HepG2 (cell line): ENCODE measurements at regions not wholly inside any gene's neighbourhood (a gene's known extent, or its start where the extent isn't known, plus 50 kb on each side); places are given as distances from the start of the nearest gene placed in this dataset.

ENCODE experiments used
- ATAC-seq: fragments of 200-7000 bp; cut with Tn5 transposase; 3 replicates; pipeline ENCODE4 v1.9.1; 2020; ENCODE audit warnings: mild to moderate bottlenecking, moderate library complexity
- BruUV-seq: library from RNA; stranded (reverse); fragments of 400-500 nt; replicated peaks from 2 replicates; lab custom pipeline; 2021; lab: Mats Ljungman, UMichigan
- CTCF ChIA-PET: fragments of 300-600 bp; formaldehyde crosslinking; extraction: SDS; loops from one replicate; lab custom pipeline; 2021; ENCODE audit warnings: low total read pairs, inconsistent platforms, low intra/inter-chr PET ratio; lab: Yijun Ruan, JAX
- POLR2A ChIA-PET: fragments of 350-600 bp; sonication (Branson Sonifier 250); formaldehyde crosslinking; loops from one replicate; lab custom pipeline; 2020; ENCODE audit warnings: antibody characterized with exemption, inconsistent platforms; lab: Yijun Ruan, JAX
- DNase-seq: peaks from one replicate; pipeline ENCODE4 v3.0.0-alpha.2; 2015; ENCODE audit warnings: low spot score
- FAIRE-seq: peaks from 3 replicates; lab custom pipeline; 2011; peaks lifted over from hg19 to GRCh38; lab: Jason Lieb, UNC
- H2AFZ ChIP-seq: one replicate; pipeline ENCODE4 v1.6.1; 2011; ENCODE audit warnings: low read length, inconsistent platforms
- H3K27ac ChIP-seq: fragments of 300-600 bp; 3 replicates; pipeline ENCODE4 v1.8.0; 2011; ENCODE audit warnings: mixed run types, mild to moderate bottlenecking, mixed read lengths, low read length, inconsistent platforms; ENCODE audit not compliant: insufficient read depth; ENCODE audit errors: extremely low read length
- H3K27me3 ChIP-seq, 2 experiments: fragments of 200-600 bp in 1 of 2; 2 replicates in 1 of 2; 3 replicates in 1 of 2; pipeline versions ENCODE4 v1.6.0 to v1.8.0; 2011; ENCODE audit warnings: low read length in 2 of 2, mild to moderate bottlenecking in 2 of 2, moderate library complexity in 2 of 2, inconsistent platforms in 1 of 2; ENCODE audit not compliant: insufficient read depth in 2 of 2, control insufficient read depth in 1 of 2
- H3K36me3 ChIP-seq, 2 experiments: fragments of 200-600 bp in 1 of 2; replicated peaks in 1 of 2; 2 replicates in 1 of 2; 3 replicates in 1 of 2; pipeline versions ENCODE4 v1.5.1 to v1.8.0; 2011; ENCODE audit warnings: low read length in 2 of 2, inconsistent platforms in 1 of 2; ENCODE audit not compliant: insufficient read depth in 2 of 2, control insufficient read depth in 1 of 2
- H3K4me1 ChIP-seq: 2 replicates; pipeline ENCODE4 v1.5.1; 2012; ENCODE audit warnings: low read length, inconsistent platforms; ENCODE audit not compliant: insufficient read depth
- H3K4me2 ChIP-seq: 2 replicates; pipeline ENCODE4 v1.6.0; 2011; ENCODE audit warnings: low read depth, low read length, inconsistent platforms
- H3K4me3 ChIP-seq, 3 experiments: fragments of 200-600 bp in 1 of 3; sonication (generic), shearing (Covaris generic) in 1 of 3; replicated peaks in 1 of 3; 2 replicates each; pipeline ENCODE4 v1.5.1; 2011 to 2016; ENCODE audit warnings: low read length in 3 of 3, inconsistent platforms in 2 of 3, low read depth in 2 of 3, mild to moderate bottlenecking in 2 of 3, control low read depth in 1 of 3, mixed read lengths in 1 of 3; ENCODE audit not compliant: insufficient read depth in 1 of 3
- H3K79me2 ChIP-seq: one replicate; pipeline ENCODE4 v1.6.1; 2011; ENCODE audit warnings: low read length, inconsistent platforms; ENCODE audit not compliant: insufficient read depth
- H3K9ac ChIP-seq: 2 replicates; pipeline ENCODE4 v1.6.0; 2011; ENCODE audit warnings: mild to moderate bottlenecking, low read depth, low read length, inconsistent platforms; ENCODE audit not compliant: insufficient read depth
- H3K9me3 ChIP-seq: 2 replicates; pipeline ENCODE4 v1.5.1; 2012; ENCODE audit warnings: mild to moderate bottlenecking, low read length
- H4K20me1 ChIP-seq: 2 replicates; pipeline ENCODE4 v1.6.0; 2011; ENCODE audit warnings: inconsistent platforms, mild to moderate bottlenecking, low read length, moderate library complexity; ENCODE audit not compliant: insufficient read depth
- CHD2 ChIP-seq: IDR thresholded peaks from 2 replicates; pipeline ENCODE4 v1.6.1; 2011; ENCODE audit warnings: low read depth, low read length, improper control_type of control experiment
- GATA4 ChIP-seq: sonication (generic); IDR thresholded peaks from 2 replicates; pipeline ENCODE4 v1.6.1; 2016; ENCODE audit warnings: antibody characterized with exemption, low read depth, borderline replicate concordance
- GFI1 ChIP-seq: sonication (generic); formaldehyde crosslinking; IDR thresholded peaks from 2 replicates; pipeline ENCODE4 v1.5.0; 2020; ENCODE audit warnings: missing genetic modification reagents, mild to moderate bottlenecking, borderline replicate concordance
- JDP2 ChIP-seq: sonication (generic); formaldehyde crosslinking; IDR thresholded peaks from 2 replicates; pipeline ENCODE4 v1.8.1; 2022; ENCODE audit warnings: missing genetic modification reagents, borderline replicate concordance
- KAT2B ChIP-seq: fragments of 150-350 bp; IDR thresholded peaks from 2 replicates; pipeline ENCODE4 v1.6.1; 2014; ENCODE audit warnings: low read depth, low read length, borderline replicate concordance
- KLF11 ChIP-seq: IDR thresholded peaks from 2 replicates; pipeline ENCODE4 v1.6.1; 2016; ENCODE audit warnings: missing compliant biosample characterization
- KLF15 ChIP-seq: sonication (generic); formaldehyde crosslinking; IDR thresholded peaks from 2 replicates; pipeline ENCODE4 v1.8.1; 2023; ENCODE audit warnings: borderline replicate concordance, mild to moderate bottlenecking, inconsistent platforms, missing genetic modification reagents, mixed read lengths
- MAF1 ChIP-seq: sonication (generic); formaldehyde crosslinking; IDR thresholded peaks from 2 replicates; pipeline ENCODE4 v1.5.0; 2020; ENCODE audit warnings: missing genetic modification reagents, borderline replicate concordance
- MTF2 ChIP-seq: sonication (generic); formaldehyde crosslinking; IDR thresholded peaks from 2 replicates; pipeline ENCODE4 v1.5.0; 2020; ENCODE audit warnings: missing genetic modification reagents, borderline replicate concordance
- NCOR1 ChIP-seq: fragments of 200-600 bp; sonication (generic); IDR thresholded peaks from 2 replicates; pipeline ENCODE4 v1.7.0; 2017; ENCODE audit warnings: antibody characterized with exemption, low read length, borderline replicate concordance
- RFXANK ChIP-seq: IDR thresholded peaks from 2 replicates; pipeline ENCODE4 v1.6.1; 2016
- USF2 ChIP-seq, 2 experiments: sonication (generic) in 1 of 2; formaldehyde crosslinking in 1 of 2; IDR thresholded peaks; 2 replicates each; pipeline versions ENCODE4 v1.5.1 to v1.6.1; 2011 to 2020; ENCODE audit warnings: borderline replicate concordance in 1 of 2, low read depth in 1 of 2, low read length in 1 of 2, mild to moderate bottlenecking in 1 of 2, missing genetic modification reagents in 1 of 2, moderate library complexity in 1 of 2
- ZNF121 ChIP-seq: sonication (generic); formaldehyde crosslinking; IDR thresholded peaks from 2 replicates; pipeline ENCODE4 v1.5.0; 2020; ENCODE audit warnings: mild to moderate bottlenecking, missing genetic modification reagents
- ZNF367 ChIP-seq: sonication (generic); formaldehyde crosslinking; IDR thresholded peaks from 2 replicates; pipeline ENCODE4 v1.4.0; 2020; ENCODE audit warnings: missing genetic modification reagents, borderline replicate concordance
- ZNF441 ChIP-seq: sonication (generic); formaldehyde crosslinking; IDR thresholded peaks from 2 replicates; pipeline ENCODE4 v1.7.0; 2021; ENCODE audit warnings: missing genetic modification reagents, borderline replicate concordance
- ZNF460 ChIP-seq: sonication (generic); formaldehyde crosslinking; IDR thresholded peaks from 2 replicates; pipeline ENCODE4 v1.5.1; 2020; ENCODE audit warnings: missing genetic modification reagents, mild to moderate bottlenecking, borderline replicate concordance
- ZNF660 ChIP-seq: sonication (generic); formaldehyde crosslinking; IDR thresholded peaks from 2 replicates; pipeline ENCODE4 v1.5.1; 2020; ENCODE audit warnings: mild to moderate bottlenecking, low read depth, missing genetic modification reagents, borderline replicate concordance
- WGBS: methylation state at CpG from one replicate; pipeline ENCODE4 v1.1.6; 2017; ENCODE audit warnings: low lambda C conversion rate; 5-methylcytosine and 5-hydroxymethylcytosine counted together
- in situ Hi-C: cut with HindIII; loops from 2 replicates; pipeline ENCODE4 v1.10.0; 2017; ENCODE audit warnings: low pct_unique_long_range_greater_than_20kb; ENCODE audit not compliant: extremely low pct_ligation_motif_present
- intact Hi-C: fragments of 100-400 bp; cut with micrococcal nuclease; formaldehyde crosslinking; loops from one replicate; pipeline ENCODE4 v1.10.0; 2022; ENCODE audit not compliant: unreplicated experiment

- Histone ChIP-seq H3K4me2 (no peak overlapping the region), H3K27me3 (no peaks in the 10 kb centered on the region), H4K20me1 (no peaks in the 10 kb centered on the region), H3K79me2 (no peaks in the 10 kb centered on the region), H2AFZ (no peak overlapping the region), H3K9me3 (peaks cover 9% of the 10 kb centered on the region), H3K9ac (no peak overlapping the region), H3K4me1 (no peaks in the 10 kb centered on the region), H3K4me3 (no peak overlapping the region), H3K27ac (no peak overlapping the region), H3K36me3 (no peaks in the 10 kb centered on the region)
- BruUV-seq, result no TSS peak
- in situ Hi-C loops, result no loop called here
- FAIRE-seq, result no peak
- 53% methylated on average over 3 of the region's 3 CpGs for WGBS
- CTCF ChIA-PET, result no interaction called here
- DNase-seq, result no peak
- ATAC-seq, result no peak
- TF ChIP-seq CHD2 (no peak), ZNF121 (no peak), JDP2 (CRISPR knock-in tag) (no peak), USF2 (IDR thresholded peaks at IDR 0.05; ENCODE audit: low read depth, low read length) (no peak), USF2 (CRISPR knock-in tag; IDR thresholded peaks at IDR 0.05; ENCODE audit: borderline replicate concordance) (no peak), RFXANK (CRISPR knock-in tag) (no peak), MAF1 (CRISPR knock-in tag) (no peak)
- intact Hi-C loops, result no loop called here
- POLR2A ChIA-PET, result no interaction called here
These were observed 671.9 kb upstream of the CBLB start for GRCh38 chr3:106540743-106541142.

DNA sequence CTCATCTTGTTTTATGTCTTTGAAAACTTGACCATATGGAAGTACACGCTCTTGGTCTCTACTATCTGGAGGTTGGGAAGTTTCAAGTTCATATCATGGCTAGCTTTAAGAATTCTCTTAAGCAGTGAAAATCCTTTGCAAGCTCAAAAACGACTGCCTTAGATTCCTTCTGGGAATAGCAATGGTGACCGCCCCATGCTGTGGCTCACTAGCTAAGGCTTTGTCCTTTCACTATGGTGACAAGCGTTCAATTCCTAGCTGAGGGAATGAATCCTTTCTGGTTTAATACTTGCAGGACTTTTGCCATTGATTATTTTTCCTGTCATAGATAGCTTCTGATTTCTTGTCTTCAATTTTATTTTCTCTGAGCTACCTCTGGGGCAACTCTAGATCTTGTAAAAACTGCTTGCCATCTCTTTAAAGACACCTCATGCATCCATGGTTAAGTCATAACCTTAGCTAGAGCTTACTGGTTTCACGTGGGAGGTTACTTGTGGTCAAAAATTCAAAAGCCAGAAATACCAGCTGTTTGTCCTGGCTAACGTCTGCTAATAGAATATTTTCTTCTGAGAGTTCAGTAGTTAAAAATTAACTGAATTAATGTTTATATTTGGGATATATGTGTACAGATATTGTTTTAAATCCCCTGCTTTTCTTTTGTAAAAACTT is 673.4 kb upstream of the CBLB start:
- no peaks in the 10 kb centered on the region for H4K20me1 ChIP-seq
- no TSS peak for BruUV-seq
- no peaks in the 10 kb centered on the region for H3K79me2 ChIP-seq
- H3K36me3 ChIP-seq, result no peaks in the 10 kb centered on the region
- no peak overlapping the region for H3K4me2 ChIP-seq
- ChIA-PET POLR2A (no interaction called here), CTCF (no interaction called here)
- H3K27ac ChIP-seq, result no peak overlapping the region
- ATAC-seq (no peak), FAIRE-seq (no peak), DNase-seq (no peak)
- intact Hi-C loops, result no loop called here
- H3K9me3 ChIP-seq, result peaks cover 23% of the 10 kb centered on the region
- H3K4me3 ChIP-seq, result no peak overlapping the region
- in situ Hi-C loops, result no loop called here
- H2AFZ ChIP-seq, result no peak overlapping the region
- no peak overlapping the region for H3K9ac ChIP-seq
- TF ChIP-seq GFI1 (CRISPR knock-in tag) (no peak), KAT2B (no peak), ZNF460 (CRISPR knock-in tag) (no peak), ZNF441 (CRISPR knock-in tag) (no peak), GATA4 (no peak), KLF15 (CRISPR knock-in tag) (no peak), MTF2 (CRISPR knock-in tag) (no peak), ZNF660 (CRISPR knock-in tag) (no peak), ZNF367 (CRISPR knock-in tag) (no peak), KLF11 (CRISPR knock-in tag) (no peak), NCOR1 (no peak)
- TF ChIP-seq, all 625 proteins: peak for 0
- 12% methylated on average over 6 of the region's 6 CpGs for WGBS
- Histone ChIP-seq H3K27me3 (no peaks in the 10 kb centered on the region), H3K4me1 (no peaks in the 10 kb centered on the region)
